HG02885 (cell line): ENCODE measurements at regions not wholly inside any gene's neighbourhood (a gene's known extent, or its start where the extent isn't known, plus 50 kb on each side); places are given as distances from the start of the nearest gene placed in this dataset.

Experiments
- ATAC-seq: cut with Tn5 transposase; IDR thresholded peaks from one replicate; pipeline ENCODE4 v1.9.1; 2021; ENCODE audit warnings: mild to moderate bottlenecking; ENCODE audit not compliant: unreplicated experiment, poor library complexity

DNA sequence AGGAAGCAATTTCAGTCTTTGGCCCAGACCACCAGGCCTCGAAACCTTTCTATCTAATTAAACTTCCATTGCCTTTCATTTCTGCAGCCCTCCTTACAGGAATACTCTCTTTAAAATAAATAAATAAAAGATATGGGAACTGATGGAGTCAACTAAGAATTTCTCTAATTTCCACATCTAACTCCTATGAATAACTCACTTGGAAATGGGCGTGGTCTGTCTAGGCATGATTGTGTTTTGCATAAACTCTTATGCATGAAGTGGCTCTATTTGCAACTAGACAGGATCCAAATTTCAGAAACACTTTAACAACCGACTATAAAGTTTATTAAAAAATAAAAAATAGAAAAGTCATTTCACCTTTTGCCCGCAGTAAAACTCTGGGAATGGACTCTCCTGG is 199.5 kb downstream of the ADSS2 start:
- no peak for ATAC-seq

DNA sequence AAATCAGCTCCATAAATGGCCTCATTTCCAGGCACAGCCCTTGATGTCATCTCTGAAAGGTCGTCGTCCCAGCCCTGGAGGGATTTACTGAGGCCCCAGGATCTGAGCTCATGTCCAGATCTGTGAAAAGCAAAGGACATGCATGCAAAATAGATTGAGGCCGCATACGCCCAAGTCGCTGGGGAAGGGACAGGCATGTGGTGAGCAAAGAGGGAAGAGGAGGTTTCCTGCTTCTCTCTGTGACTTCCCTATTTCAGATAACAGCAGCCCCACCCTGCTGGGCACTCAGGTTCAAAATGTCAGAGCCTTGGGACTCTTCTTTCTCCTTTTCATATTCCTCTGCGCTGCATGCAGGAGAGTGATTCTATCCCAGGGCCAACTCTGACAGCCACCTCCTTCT is 197.2 kb downstream of the ADSS2 start:
- peak; percentile 83 for ATAC-seq

DNA sequence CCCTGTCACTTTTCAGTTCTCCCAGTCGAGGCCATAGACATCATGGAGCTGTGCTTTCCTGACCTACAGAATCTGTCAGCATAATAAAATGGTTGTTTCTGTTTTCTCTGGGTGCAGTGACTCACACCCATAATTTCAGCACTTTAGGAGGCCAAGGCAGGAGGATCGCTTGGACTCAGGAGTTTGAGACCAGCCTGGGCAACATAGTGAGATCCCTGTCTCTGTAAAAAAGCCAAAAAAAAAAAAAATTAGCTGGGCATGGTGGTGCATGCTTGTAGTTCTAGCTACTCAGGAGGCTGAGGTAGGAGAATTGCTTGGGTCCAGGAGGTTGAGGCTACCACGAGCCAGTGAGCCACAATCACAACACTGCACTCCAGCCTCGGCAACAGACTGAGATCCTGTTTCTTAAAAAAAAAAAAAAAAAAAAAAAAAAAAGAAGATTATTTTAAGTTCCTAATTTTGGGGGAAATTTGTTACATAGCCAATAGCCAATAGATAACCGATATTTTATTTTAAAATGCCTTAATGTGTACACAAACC is 196.2 kb downstream of the ADSS2 start:
- ATAC-seq = no peak

DNA sequence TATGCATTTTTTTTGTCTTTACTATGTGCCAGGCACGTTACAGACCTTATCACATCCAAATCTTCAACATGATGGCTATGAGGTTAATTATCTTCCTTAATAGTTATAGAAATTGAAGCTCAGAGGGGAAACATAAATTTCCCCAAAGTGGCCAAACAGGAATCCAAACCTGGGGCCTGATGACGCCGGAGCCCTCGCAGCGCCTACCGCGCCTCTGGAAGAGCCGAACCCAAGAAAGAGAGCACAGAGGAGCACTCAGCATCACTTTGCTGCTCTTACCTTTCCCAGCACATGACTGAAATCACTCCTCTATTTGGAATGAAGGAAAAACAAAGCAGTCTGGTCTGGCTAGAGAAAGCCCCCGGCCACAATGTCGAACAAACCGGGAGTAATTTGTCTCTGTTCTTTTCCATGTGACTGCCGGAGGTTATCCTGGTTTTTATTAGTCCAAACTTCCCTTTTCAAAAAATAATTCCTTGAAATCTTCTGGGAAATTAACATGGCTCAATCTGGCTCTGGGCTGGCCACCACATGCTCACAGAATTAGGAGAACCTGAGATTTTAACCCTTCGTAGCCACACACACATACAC is 195.5 kb downstream of the ADSS2 start:
- no peak for ATAC-seq

DNA sequence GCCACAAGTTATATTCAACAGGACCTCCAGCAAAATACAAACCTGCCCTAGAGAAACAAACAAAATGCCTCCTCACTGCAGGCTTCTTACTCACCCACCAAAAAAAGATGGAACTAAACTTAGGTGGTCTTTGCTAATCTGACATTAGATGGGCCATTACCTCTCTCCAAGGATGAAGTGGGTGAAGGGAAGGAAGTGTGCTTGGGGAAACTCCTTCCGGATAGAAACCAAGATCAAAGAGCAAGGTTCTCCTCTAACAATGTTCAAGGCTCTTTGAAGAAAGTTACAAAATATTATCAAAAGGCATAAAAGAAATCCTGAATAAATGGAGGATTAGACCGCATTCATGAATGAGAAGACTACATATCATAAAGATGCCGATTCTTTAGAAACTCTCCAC is 187.5 kb downstream of the ADSS2 start:
- no peak for ATAC-seq

DNA sequence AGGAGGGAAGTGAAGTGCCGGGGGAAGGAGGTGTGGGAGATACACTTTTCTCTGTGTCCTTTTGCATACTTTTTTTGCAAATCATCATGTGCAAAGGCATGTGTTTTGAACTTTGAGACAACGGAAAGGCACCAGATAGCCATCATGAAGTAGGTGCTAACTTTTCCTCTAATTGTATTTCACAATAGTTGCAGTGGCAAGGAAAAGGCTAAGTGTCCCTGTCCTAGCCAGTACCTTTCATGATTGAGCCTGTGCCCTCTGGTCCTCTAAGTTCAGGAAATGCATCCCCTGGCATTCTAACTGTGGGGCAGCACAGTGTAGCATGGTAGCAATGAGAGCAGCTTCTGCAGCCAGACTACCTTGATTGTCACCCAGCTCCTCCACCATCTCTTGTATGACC is 186.2 kb downstream of the ADSS2 start:
- no peak for ATAC-seq

DNA sequence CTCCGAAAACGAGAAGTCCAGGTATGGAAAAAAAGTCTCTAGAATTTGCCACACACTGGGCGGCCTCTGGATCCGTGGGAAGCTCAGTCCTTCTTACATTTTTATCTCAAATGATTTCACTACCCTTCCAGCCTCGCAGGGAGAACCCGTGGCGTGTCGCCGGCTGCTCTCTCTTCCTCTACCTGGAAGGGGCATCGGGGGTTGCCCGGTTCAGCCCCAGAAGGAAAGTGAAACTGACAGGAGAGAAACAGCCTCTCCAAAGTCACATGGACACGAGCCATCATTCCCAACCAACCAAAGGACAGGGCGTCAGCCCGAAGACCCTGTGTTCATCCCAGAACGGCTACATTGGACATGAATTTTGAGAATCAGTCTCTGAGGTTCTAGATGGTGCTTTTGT is 182.5 kb downstream of the ADSS2 start:
- no peak for ATAC-seq

DNA sequence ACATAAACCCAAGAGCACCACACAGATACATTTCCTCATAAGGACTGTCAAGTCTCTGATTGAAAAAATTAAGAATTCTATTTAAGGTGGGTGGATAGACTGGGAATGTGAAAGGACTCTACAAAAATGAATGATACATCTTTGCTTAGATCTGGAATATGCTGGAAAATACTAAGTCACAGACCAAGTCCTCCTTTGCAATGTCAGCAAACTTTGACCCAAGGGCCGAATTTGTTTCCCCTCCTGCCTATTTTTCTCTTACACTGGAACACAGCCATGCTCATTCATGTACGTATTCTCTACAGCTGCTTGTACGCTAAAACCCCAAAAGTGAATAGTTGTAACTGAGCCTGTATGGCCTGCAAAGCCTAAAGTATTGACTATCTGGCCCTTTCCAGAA is 180.7 kb downstream of the ADSS2 start:
- ATAC-seq = no peak

DNA sequence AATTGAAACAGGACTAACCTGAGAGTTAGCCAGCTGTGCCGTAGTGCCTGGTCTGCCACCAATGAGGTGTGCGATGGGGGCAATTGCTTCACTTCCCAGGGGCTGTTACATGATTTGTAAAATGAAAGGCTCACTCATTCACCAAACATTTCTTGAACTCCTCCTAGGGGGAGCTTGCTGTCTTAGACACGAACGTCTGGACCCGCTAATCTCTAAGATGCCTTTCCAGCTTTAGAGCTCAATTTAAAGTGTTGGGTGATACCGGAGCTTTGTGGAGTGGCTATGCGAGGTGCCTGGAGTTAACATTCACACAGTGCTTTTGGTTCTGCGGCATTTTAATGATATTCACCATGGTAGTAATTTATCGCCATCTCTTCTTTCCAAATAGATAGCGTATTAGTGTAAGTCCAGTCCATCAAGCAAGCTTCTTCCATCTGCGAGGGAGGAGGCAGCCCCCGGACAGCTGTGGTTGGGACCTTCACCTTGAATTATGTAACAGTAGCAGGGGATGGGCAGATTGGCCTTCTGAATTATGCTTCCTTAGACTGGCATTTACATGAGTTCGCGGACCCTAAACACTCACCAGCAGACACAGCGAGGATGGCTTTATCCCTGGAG is 179.9 kb downstream of the ADSS2 start:
- no peak for ATAC-seq

DNA sequence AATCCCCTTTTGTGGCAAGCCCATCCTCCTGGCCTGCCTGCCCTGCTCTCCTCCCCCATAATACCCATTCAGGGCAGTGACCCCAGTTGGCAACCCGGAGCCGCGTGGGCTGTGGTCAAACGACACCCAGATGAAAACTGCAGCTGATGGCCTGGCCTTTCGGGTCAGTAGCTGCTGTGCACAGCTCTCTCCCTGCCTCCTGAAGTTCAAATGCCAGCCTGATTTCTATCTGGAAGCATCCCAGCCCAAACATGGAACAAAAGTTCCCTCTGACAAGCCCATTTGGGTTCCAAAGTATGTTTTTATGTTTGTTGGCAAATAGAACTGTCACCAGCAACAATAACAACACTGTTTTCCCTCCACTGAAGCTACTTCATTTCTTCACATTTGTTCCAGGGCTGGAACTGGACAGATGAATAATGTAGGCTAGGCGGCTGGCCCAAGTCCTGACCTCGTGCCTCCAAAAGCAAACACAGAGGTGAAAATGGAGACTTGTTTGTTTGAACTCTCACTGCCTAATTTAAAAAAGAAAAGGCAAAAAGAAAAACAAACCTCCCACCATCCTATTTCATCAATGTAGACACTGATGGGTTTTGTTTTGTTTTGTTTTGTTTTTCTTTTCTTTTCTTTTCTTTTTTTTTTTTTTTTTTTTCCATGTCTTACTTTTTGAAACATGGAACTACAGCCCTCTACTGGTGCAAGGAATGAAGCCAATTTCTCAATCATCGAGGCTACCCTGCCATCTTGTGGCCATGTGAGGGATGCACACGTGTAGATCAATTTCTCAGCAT is 179.0 kb downstream of the ADSS2 start:
- peak; percentile 84 for ATAC-seq

DNA sequence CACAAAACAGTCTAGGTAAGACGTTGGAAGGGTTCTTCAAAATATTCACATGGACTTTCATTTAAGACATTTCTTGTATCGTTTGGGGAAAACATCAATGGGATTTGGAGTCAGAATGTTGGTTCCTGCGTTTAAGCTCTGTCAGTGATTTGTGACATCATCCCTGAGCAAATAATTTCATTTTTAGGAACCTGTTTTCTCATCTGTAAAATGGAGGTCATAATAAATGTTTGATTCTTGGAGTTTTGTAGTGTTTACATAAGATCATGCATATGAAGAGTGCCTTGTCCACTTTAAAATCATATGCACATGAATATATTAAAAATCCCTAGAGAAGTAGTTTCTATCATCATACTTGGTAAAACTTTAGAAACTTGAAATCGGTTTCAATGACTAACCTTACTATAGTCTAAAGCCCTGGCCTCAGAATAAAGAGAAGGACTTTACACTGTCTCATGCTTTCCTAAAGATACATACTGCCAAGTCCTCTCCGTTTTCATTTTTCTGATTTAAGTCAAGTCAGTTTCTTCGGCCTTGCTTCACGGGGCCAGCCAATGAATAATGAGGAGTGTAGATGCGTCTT is 178.4 kb downstream of the ADSS2 start:
- ATAC-seq = no peak

DNA sequence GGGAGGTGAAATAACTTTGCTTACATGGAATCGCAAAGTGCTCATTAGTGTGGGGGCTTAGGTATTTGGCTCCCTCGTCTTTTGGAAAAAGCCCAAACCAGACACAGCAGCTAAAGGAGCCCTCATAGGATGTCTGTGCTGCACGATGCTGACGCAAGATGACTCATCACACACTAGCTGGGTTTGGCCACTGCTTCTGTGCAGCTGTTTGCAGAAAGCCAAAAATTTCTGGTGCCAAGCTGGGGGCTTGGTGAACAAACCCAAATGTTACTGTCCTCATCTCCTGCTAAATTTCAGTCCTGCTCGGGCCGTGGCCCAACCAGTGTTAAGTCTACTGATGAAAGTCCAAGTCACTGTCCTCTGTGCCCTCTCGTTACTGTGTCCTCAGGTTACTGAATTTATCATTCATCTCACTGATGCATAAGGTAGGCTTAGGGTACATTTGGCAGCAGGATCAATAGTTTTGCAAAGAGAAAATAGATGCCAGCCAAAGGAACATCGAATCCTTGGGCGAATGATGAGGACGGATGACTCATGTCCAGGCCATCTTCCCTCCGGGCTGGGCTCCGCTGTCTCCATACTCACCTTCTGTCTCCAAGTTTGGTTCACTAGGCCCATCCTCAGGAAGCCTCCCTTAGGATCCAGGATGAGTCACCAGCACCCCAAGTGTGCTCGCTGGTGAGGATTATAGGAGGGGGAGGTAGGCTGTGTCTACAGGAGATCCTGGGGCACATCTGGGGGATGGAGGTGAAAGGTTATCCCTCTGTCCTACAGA is 177.7 kb downstream of the ADSS2 start:
- ATAC-seq = no peak

DNA sequence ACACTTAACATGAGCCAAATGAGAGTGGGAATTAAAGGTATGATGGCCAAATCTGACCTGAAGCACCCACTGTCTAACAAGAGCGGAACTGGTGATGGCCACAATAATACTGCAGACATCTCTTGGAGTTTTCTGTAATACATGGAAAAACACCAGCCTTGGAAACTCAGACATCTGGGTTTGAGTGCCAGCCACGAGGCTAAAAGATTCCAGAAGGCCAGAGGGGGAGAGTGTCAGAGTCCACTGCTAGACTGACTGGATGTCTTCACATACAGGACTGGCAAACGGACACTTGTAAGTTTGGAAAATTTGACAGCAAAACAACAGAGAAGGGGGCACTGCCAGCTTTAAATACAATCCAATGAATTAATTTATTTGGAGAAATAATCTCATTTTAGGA is 175.1 kb downstream of the ADSS2 start:
- ATAC-seq = no peak

DNA sequence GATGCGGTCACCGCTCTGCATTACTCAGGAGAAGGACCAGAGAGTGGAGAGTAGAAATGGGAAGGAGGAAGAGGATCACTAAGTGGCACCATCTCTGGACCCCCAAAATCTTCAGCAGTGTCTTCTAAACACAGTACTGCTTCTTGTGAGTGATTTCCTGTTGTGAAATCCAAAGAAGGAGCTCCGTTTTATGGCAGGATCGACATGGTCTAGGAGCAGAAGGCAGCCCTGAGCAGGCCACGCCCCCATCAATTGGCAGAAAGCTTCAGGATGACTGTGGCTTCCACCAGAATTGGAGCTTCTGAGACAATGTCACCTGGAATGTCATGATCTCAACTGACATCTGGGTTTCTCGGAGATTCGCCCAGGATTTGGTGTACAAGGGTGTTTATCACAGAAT is 171.5 kb downstream of the ADSS2 start:
- ATAC-seq = no peak

DNA sequence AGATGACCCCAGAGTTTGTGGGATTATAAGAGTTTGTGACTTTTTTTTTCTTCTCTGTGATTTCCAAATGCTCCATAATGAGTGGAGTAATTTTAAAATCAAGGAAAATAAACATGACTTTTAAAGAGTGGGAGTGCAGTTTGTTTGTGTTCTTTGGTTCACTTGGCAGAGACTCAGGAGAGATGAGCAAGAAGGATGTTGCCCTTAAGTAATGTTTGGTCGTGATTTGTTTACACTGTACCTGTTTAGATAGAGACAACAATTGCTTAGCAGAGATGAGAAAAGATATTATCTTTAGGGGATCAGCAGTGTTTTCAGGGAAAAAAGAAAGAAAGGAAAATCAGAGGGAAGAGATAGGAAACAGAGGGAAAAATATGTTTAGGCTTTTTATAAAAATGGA is 170.8 kb downstream of the ADSS2 start:
- ATAC-seq = no peak

DNA sequence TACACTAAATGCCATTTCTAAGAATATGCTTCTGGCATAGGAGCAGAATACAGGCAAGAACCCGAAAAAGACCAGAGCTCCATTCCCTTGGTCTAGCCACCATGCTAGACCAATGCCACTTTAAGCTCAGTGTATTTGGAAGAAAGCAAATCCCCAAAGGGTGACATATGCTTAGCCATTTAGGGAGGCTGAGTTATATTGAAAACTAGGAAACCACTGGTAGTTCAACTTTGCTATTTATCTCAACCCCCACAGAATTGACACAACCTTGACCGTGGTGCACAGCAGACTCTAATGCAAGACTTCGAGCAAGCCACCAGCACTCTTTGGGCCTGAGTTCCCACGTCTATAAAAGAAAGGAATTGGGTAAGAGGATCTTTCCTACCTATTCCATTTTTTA is 167.9 kb downstream of the ADSS2 start:
- ATAC-seq = no peak

DNA sequence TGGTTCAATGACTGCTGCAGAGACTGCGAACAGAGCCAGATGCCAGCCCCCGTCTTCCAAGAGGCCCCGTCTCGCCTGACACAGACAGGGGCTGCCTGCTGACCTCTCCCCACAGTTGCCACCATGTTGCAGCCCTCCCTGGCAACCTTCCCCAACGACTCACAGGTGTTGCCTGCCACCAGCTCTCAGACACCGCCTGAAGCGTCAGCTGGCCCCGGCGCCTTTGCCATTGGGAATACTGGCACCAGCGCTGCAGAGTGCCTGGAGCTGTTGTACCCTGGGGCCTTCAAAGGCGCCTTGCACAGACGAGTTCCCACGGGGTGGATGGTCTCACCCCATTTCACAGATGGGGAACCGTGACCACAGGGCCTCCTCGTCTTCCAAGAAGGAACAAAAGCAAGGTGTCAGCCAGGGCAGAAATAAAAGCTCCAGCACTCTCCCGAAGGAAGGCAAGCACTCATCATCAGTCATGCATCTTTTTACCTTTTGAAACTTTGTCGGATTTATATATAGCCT is 167.0 kb downstream of the ADSS2 start:
- no peak for ATAC-seq

DNA sequence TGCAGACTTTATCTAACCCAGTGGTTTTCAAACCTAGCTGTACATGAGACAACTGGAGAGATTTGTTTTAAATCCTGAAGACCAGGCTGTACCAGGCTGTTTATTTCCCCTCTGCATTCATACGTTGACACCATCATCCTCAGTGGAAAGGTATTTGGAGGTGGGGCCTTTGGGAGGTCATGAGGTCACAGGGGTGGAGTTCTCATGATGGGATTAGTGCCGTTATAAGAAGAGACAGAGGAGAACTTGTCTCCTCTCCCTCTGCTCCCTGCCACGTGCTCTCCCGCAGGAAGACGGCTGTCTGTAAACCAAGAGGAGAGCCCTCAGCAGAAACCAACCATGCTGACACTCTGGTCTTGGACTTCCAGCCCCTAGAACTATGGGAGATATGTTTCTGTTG is 165.4 kb downstream of the ADSS2 start:
- no peak for ATAC-seq

DNA sequence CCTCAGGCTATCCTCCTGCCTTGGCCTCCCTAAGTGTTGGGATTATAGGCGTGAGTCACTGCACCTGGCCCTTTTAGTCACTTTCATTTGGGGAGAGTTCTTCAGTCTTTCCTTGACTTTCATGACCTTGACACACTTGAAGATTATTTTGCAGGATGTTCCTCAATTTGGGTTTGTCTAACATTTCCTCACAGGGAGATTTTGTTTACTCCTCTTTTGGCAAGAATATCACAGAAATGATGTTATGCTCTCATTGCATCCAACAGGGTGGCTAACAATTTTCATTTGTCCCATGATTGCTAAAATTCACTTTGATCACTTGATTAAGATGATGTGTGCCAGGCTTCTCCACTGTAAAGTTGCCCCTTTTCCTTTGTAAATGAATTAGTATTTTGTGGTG is 164.0 kb downstream of the ADSS2 start:
- ATAC-seq = no peak

DNA sequence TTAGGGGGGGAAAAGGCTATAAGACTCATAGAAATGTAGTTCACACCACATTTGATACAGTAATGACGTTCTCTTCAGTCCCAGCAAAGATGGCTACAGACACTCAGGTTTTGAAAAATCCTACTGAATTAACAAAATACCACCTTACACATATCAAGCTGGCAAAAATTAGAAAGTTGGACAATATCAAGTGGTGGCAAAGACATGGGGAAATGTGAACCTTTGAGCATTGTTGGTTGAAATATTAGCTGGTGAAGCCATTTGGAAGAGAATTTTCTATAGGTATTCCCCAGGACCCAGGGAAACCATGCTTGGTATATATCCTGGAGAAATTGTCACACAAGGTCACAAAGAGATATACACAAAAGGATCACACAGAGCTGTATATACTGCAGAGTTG is 163.0 kb downstream of the ADSS2 start:
- no peak for ATAC-seq
